AG04449 (cell line): ENCODE measurements at regions not wholly inside any gene's neighbourhood (a gene's known extent, or its start where the extent isn't known, plus 50 kb on each side); places are given as distances from the start of the nearest gene placed in this dataset.

Experiments
- CTCF ChIA-PET: fragments of 350-600 bp; formaldehyde crosslinking; extraction: SDS; loops from one replicate; lab custom pipeline; 2021; ENCODE audit warnings: antibody characterized with exemption; lab: Yijun Ruan, JAX
- POLR2A ChIA-PET: fragments of 400-600, 350-600 bp; formaldehyde crosslinking; extraction: SDS; loops from one replicate; lab custom pipeline; 2020; ENCODE audit warnings: antibody characterized with exemption, inconsistent platforms; lab: Yijun Ruan, JAX
- DNase-seq: peaks from one replicate; pipeline ENCODE4 v3.0.0-alpha.2; 2010; ENCODE audit warnings: low read depth, low spot score
- H3K4me3 ChIP-seq: 2 replicates; pipeline ENCODE4 v1.5.1; 2011; ENCODE audit warnings: low read depth, mild to moderate bottlenecking, control low read depth, low read length
- CTCF ChIP-seq: IDR thresholded peaks from one replicate; pipeline ENCODE4 v1.5.1; 2011; ENCODE audit warnings: mild to moderate bottlenecking, moderate library complexity, low read length, control low read depth, inconsistent platforms; ENCODE audit not compliant: insufficient read depth; ENCODE audit errors: missing control alignments

- no peak for DNase-seq
- CTCF ChIA-PET = interaction anchor here (1.4 kb wide), 1 partner anchor 211 kb away, joined by 4 read pairs; no protein-coding TSS in a partner anchor
- POLR2A ChIA-PET = no interaction called here
- H3K4me3 ChIP-seq = no peak overlapping the region
- no peak for TF ChIP-seq CTCF
These were observed 110.5 kb upstream of the ENPP6 start for GRCh38 chr4:184328022-184328736.

GRCh38 chr4:184324939-184325477 is 107.3 kb upstream of the ENPP6 start:
- CTCF ChIA-PET = no interaction called here
- TF ChIP-seq CTCF = no peak
- no peak for DNase-seq
- no peak overlapping the region for H3K4me3 ChIP-seq
- POLR2A ChIA-PET = no interaction called here

- ChIA-PET CTCF (no interaction called here), POLR2A (no interaction called here)
- TF ChIP-seq CTCF = no peak
These were observed 104.8 kb upstream of the ENPP6 start for GRCh38 chr4:184322328-184323025.

GRCh38 chr4:184320631-184321030 is 103.0 kb upstream of the ENPP6 start:
- POLR2A ChIA-PET = no interaction called here
- H3K4me3 ChIP-seq = no peak overlapping the region
- no peak for DNase-seq
- CTCF ChIA-PET = no interaction called here
- no peak for TF ChIP-seq CTCF

More at GRCh38 chr4:184322328-184323025, 104.8 kb upstream of the ENPP6 start:
- DNase-seq = no peak
- H3K4me3 ChIP-seq = no peak overlapping the region

GRCh38 chr4:184318852-184319251 is 101.2 kb upstream of the ENPP6 start:
- H3K4me3 ChIP-seq = no peak overlapping the region
- CTCF ChIA-PET = no interaction called here
- TF ChIP-seq CTCF = no peak
- POLR2A ChIA-PET = no interaction called here
- DNase-seq = no peak

GRCh38 chr4:184317234-184317918 is 99.7 kb upstream of the ENPP6 start:
- CTCF ChIA-PET = no interaction called here
- no peak overlapping the region for H3K4me3 ChIP-seq
- POLR2A ChIA-PET = no interaction called here
- no peak for DNase-seq
- no peak for TF ChIP-seq CTCF
